ENCODE measurements at regions not wholly inside any gene's neighbourhood (a gene's known extent, or its start where the extent isn't known, plus 50 kb on each side); places are given as distances from the start of the nearest gene placed in this dataset.

- TF ChIP-seq ZNF138 (tag by site-specific recombination; IDR thresholded peaks at IDR 0.05; ENCODE audit: borderline replicate concordance) (no peak), CTCF (tag by site-specific recombination; IDR thresholded peaks at IDR 0.05) (no peak), ZNF155 (tag by site-specific recombination; IDR thresholded peaks at IDR 0.05) (no peak), FEZF1 (tag by site-specific recombination; IDR thresholded peaks at IDR 0.05) (no peak), ELK4 (IDR thresholded peaks at IDR 0.05; ENCODE audit: borderline replicate concordance, low read depth, low read length) (no peak), REST (tag by site-specific recombination; IDR thresholded peaks at IDR 0.05) (no peak), ZNF530 (tag by site-specific recombination; IDR thresholded peaks at IDR 0.05; ENCODE audit: low read depth) (no peak), ZNF184 (tag by site-specific recombination; IDR thresholded peaks at IDR 0.05) (no peak), ZBTB20 (tag by site-specific recombination; IDR thresholded peaks at IDR 0.05) (no peak), PRDM10 (tag by site-specific recombination; IDR thresholded peaks at IDR 0.05) (no peak), ZNF449 (tag by site-specific recombination; IDR thresholded peaks at IDR 0.05) (no peak), ATF2 (tag by site-specific recombination; IDR thresholded peaks at IDR 0.05; ENCODE audit: low read depth) (no peak)
Observed at GRCh38 chr5:144042156-144042555, 128.3 kb downstream of the YIPF5 start.
